Naive thymus-derived CD8-positive, alpha-beta T cell (primary cell): ENCODE measurements at regions not wholly inside any gene's neighbourhood (a gene's known extent, or its start where the extent isn't known, plus 50 kb on each side); places are given as distances from the start of the nearest gene placed in this dataset.
"Not testable (repeated sequence)": the region's sequence is repeated elsewhere in the genome, so short reads cannot be mapped to it uniquely, and the experiment has no call there.

Experiments used
- ATAC-seq, 2 donors: fragments of 150-1000 bp; cut with Tn5 transposase in 1 of 2; sonication (Bioruptor Pico), chemical (Tn5 transposase) in 1 of 2; 1 replicate in 1 of 2; 2 replicates in 1 of 2; pipeline ENCODE4 v1.10.0; 2021; ENCODE audit warnings: mild to moderate bottlenecking in 2 of 2, moderate library complexity in 2 of 2
- POLR2A ChIA-PET: fragments of 350-600 bp; sonication (Branson Sonifier 250); formaldehyde crosslinking; loops from one replicate; lab custom pipeline; 2021; ENCODE audit warnings: antibody characterized with exemption; lab: Charles Lee
- DNase-seq, 10 donors: peaks; one replicate each; pipeline versions ENCODE4 v3.0.0 to v3.0.0-alpha.2; 2020 to 2022
- H3K27ac Mint-ChIP-seq, 10 donors: one replicate each; pipeline ENCODE4 v1.8.0; 2020 to 2022; ENCODE audit warnings: mild to moderate bottlenecking in 10 of 10, mixed read lengths in 10 of 10, moderate library complexity in 4 of 10, inconsistent platforms in 1 of 10
- H3K27me3 Mint-ChIP-seq, 5 donors: one replicate each; pipeline ENCODE4 v1.8.0; 2021 to 2022; ENCODE audit warnings: mixed read lengths in 5 of 5
- H3K36me3 Mint-ChIP-seq, 3 donors: one replicate each; pipeline ENCODE4 v1.8.0; 2020 to 2022; ENCODE audit warnings: mixed read lengths in 3 of 3, mild to moderate bottlenecking in 2 of 3, inconsistent platforms in 1 of 3
- H3K4me1 Mint-ChIP-seq, 4 donors: one replicate each; pipeline ENCODE4 v1.8.0; 2021 to 2022; ENCODE audit warnings: mixed read lengths in 4 of 4
- H3K4me3 Mint-ChIP-seq, 10 donors: one replicate each; pipeline ENCODE4 v1.8.0; 2020 to 2022; ENCODE audit warnings: mild to moderate bottlenecking in 10 of 10, mixed read lengths in 10 of 10, moderate library complexity in 6 of 10, inconsistent platforms in 1 of 10
- H3K9me3 Mint-ChIP-seq, 9 donors: one replicate each; pipeline ENCODE4 v1.8.0; 2020 to 2022; ENCODE audit warnings: mixed read lengths in 9 of 9, mild to moderate bottlenecking in 3 of 9, inconsistent platforms in 1 of 9, moderate library complexity in 1 of 9

DNA sequence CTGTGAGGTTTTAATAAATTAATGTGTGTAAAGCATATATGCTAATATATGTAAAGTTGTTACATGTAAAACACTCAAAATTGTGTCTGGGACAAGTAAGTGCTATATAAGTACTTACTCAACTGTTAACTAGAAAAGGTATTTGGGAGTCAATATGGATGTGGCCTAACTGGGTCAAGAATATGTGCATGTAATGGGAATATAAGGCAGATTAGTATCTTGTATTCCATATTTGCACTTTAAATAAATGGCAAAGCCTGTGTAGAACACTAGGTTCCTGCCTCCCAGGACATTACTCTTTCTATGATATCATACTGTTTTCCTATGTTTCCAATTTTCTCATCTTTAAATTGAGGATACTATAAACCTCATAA, 270.6 kb downstream of the FBXO8 start:
- Mint-ChIP-seq H3K9me3 (no peaks in the 10 kb centered on the region), H3K4me3 (no peak overlapping the region), H3K36me3 (no peaks in the 10 kb centered on the region), H3K27ac (no peak overlapping the region), H3K27me3 (peaks cover 0 to 5% (median 0%) of the 10 kb centered on the region in 5 donors), H3K4me1 (no peaks in the 10 kb centered on the region)
- no peak for DNase-seq
- no peak for ATAC-seq
- POLR2A ChIA-PET: no interaction called here

DNA sequence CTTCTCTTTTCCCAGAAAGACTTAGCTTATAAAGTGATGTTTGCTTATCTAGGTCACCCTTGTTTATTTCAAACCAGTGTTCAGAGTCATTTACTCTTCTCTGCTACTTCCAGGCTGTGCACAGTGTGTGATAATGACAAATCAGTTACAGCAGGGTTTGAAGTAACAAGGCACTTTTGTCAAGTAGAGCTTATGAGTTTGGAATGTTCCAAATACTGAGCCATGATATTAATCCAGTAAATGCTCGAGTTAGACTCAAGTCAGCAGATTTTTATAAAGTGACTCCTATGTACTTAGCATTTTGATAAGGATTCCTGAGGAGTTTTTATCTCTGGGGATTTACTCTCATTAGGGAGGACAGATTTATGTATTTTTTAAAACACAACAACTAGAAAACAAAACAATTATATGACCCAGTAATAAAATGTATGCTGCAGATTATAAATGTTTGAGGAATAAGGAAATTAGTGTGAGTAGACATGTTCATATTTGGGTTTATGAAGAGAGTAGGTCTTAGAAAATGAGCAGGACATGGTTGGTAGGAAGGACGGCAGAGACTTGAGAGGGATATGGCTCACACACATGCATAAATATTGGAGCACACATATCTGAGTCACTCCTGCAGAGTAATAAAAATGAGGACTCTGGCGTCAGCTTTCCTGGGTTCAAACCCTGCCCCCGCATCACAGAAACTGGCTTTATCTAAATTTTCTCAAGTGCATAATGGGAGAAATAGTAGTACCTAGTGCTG, 271.2 kb downstream of the FBXO8 start:
- Mint-ChIP-seq H3K4me3 (no peak overlapping the region), H3K27me3 (peaks cover 0 to 6% (median 0%) of the 10 kb centered on the region in 5 donors), H3K36me3 (no peaks in the 10 kb centered on the region), H3K4me1 (no peaks in the 10 kb centered on the region), H3K9me3 (no peaks in the 10 kb centered on the region), H3K27ac (no peak overlapping the region)
- DNase-seq: no peak
- no peak for ATAC-seq
- POLR2A ChIA-PET: no interaction called here

DNA sequence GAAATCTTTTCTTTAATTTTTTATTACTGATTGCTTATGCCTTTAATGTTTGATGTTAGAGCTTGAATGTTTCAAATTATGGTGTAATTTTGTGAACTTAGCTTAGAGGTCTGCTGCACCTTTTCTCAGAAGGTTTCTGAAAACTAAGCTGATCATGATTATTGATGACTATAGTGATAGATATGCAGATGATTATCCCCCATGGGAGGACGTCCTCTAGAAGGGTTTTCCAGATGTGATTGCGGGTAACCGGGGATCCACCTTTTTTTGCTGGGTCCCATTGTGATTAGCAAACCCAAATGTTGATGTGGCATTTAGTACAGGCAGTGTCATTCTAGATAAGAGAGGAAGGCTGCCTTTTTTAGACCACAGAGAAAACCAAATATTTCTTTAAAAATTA, 272.9 kb downstream of the FBXO8 start:
- peaks cover 0 to 6% (median 0%) of the 10 kb centered on the region in 5 donors for H3K27me3 Mint-ChIP-seq
- no peak for DNase-seq
- H3K9me3 Mint-ChIP-seq: no peaks in the 10 kb centered on the region
- no peak overlapping the region for H3K4me3 Mint-ChIP-seq
- H3K27ac Mint-ChIP-seq: no peak overlapping the region
- POLR2A ChIA-PET: no interaction called here
- no peaks in the 10 kb centered on the region for H3K36me3 Mint-ChIP-seq
- H3K4me1 Mint-ChIP-seq: no peaks in the 10 kb centered on the region
- no peak for ATAC-seq

DNA sequence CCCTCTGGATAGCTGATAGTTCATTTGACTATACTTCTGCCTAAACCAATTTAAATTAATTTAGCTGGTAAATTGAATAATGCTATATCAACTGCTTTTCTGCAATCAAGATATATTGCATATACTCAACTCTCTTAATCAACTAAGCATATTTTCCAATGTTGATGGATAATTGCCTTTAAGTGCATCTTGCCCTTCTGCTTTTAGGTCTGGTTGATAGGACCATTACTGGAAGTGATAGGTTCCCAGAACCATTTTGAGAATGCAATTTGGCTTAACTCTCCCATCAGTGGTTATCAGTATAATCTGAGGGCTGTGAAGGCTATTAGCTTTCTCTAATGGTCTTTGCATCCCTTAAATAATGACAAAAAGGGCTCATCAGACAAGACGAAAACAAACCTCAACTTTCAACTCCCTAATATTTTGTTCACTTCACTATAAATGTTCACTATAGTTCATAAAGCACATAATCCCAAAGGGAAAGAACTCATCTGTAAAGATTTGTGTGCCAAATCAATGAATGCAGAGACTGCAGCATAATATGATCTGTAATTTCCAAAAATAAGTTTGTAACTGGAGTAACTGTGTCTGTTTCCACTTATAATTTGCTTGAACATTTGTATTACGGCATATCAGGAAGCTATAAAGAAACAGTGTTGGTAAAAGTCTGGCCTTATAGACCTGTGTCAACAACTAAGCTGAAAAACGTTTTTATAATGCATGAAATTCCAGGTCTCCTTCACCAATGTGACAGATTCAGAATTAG, 273.6 kb downstream of the FBXO8 start:
- POLR2A ChIA-PET: no interaction called here
- Mint-ChIP-seq H3K27ac (no peak overlapping the region), H3K27me3 (peaks cover 0 to 10% (median 0%) of the 10 kb centered on the region in 5 donors), H3K36me3 (no peaks in the 10 kb centered on the region), H3K4me1 (no peaks in the 10 kb centered on the region), H3K9me3 (no peaks in the 10 kb centered on the region), H3K4me3 (no peak overlapping the region)
- no peak for ATAC-seq
- DNase-seq: no peak

DNA sequence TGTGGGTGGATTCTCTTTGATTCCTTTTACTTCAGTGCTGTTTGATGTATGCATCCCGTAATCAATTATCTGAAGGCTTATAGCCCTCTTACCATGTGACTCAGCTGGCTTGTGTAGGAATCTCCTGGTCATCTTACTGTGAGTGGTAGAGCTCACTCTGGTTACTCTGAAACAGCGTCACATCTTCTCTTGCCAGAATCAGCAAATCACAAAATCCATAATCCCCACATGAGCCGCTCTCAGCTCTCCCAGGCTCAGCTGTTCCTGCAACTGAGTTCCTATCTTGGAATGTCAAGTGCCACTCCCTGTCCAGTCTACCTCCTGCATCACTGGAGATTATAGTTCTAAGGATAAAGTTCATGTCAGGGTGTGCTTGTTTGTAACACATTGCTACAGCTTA, 278.0 kb downstream of the FBXO8 start:
- DNase-seq: no peak
- H3K27ac Mint-ChIP-seq: no peak overlapping the region
- H3K4me1 Mint-ChIP-seq: no peaks in the 10 kb centered on the region
- POLR2A ChIA-PET: no interaction called here
- no peak for ATAC-seq
- H3K4me3 Mint-ChIP-seq: no peak overlapping the region
- H3K9me3 Mint-ChIP-seq: peaks cover 0 to 4% (median 0%) of the 10 kb centered on the region in 9 donors
- H3K36me3 Mint-ChIP-seq: no peaks in the 10 kb centered on the region
- peaks cover 0 to 8% (median 0%) of the 10 kb centered on the region in 5 donors for H3K27me3 Mint-ChIP-seq

DNA sequence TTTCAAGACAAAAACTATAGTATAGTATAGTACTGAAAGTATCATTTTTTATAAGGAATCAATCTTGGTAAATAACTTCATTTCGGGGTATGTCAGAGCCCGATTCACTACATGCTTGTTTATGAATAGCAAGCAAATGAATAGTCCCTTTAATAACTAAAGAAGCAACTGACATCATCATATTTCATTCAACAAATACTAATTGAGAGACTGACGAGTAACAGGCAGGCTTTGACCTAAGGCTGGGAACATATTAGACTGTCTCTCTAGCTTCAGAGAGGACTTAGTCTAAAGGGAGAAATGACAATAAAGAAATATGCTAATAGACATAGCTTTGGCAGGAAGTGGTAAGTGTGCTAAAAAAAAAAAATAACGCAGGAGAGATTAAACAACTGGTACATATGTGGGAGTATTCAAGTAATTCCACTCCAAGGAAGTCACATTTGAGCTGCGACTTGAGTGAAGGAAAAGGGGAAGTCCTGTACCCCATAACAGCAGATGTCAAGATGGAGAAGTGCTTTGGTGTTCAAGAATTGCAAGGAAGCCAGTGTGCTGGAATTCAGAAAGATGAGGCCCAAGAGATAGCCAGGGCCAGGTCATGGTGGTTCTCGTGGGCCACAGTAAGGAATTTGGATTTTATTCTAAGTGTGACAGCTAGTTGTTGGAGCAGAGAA, 284.9 kb downstream of the FBXO8 start:
- Mint-ChIP-seq H3K27me3 (peaks cover 0 to 6% (median 0%) of the 10 kb centered on the region in 5 donors), H3K4me1 (no peaks in the 10 kb centered on the region), H3K27ac (no peak overlapping the region), H3K9me3 (peaks cover 0 to 8% (median 1%) of the 10 kb centered on the region in 9 donors), H3K36me3 (no peaks in the 10 kb centered on the region), H3K4me3 (no peak overlapping the region)
- ATAC-seq (no peak), DNase-seq (no peak)
- POLR2A ChIA-PET: no interaction called here

DNA sequence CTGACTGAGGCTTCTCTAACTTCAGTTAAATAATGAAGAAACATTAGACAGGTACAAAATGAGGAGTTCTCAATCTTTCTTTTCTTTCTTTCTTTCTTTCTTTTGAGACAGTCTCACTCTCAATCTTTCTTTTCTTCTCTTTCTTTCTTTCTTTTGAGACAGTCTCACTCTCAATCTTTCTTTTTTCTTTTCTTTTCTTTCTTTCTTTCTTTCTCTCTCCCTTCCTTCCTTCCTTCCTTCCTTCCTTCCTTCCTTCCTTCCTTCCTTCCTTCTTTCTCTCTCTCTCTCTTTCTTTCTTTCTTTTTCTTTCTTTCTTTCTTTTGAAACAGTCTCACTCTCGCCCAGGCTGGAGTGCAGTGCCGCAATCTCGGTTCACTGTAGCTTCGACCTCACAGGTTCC, 287.7 kb downstream of the FBXO8 start:
- H3K36me3 Mint-ChIP-seq, POLR2A ChIA-PET, H3K27ac Mint-ChIP-seq, DNase-seq, H3K27me3 Mint-ChIP-seq, ATAC-seq, H3K4me1 Mint-ChIP-seq, H3K9me3 Mint-ChIP-seq, H3K4me3 Mint-ChIP-seq: not testable (repeated sequence)

DNA sequence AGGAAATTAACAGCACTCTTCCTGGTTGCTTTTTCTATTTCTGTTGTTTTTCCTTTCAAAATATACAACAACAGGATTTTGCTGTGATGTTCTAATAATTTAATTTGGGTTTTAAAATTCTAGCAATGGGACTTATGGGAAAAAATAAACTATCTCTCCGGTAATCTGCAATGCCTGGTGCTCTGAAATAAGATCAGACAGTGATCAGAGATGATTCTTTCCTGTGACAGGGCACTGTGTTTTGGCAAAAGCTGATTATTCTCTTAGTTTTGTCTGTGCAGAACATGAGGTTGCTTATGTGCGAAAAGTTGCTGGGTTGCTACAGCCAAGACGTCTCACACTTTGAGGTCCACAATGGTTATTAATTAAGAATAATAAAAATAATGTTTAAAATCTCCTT, 291.7 kb downstream of the FBXO8 start:
- Mint-ChIP-seq H3K9me3 (peaks cover 0 to 4% (median 0%) of the 10 kb centered on the region in 9 donors), H3K4me3 (no peak overlapping the region), H3K36me3 (no peaks in the 10 kb centered on the region), H3K4me1 (no peaks in the 10 kb centered on the region), H3K27ac (no peak overlapping the region), H3K27me3 (peaks cover 0 to 10% (median 0%) of the 10 kb centered on the region in 5 donors)
- no peak for ATAC-seq
- DNase-seq: no peak
- POLR2A ChIA-PET: no interaction called here

DNA sequence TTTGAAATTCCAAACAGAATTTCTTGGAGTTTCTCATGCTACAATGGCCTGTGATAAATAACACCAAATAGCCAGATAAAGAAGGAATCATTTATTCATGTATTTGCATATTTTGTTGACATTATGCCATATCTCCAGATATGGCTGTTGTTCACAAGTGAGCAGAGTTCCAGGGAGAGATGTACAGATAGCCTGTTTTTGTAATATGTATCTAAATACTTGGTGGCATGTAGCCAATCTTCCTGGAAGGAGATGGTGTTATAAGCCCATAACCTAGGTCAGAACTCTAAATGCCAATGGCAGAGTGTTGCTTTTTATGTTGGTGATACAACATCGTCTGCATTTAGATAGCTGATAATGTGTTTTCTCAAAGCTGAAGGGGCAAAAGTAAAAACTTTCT, 292.2 kb downstream of the FBXO8 start:
- DNase-seq (no peak), ATAC-seq (no peak)
- H3K36me3 Mint-ChIP-seq: no peaks in the 10 kb centered on the region
- H3K27ac Mint-ChIP-seq: no peak overlapping the region
- POLR2A ChIA-PET: no interaction called here
- H3K4me1 Mint-ChIP-seq: no peaks in the 10 kb centered on the region
- H3K9me3 Mint-ChIP-seq: peaks cover 0 to 4% (median 0%) of the 10 kb centered on the region in 9 donors
- H3K4me3 Mint-ChIP-seq: no peak overlapping the region
- H3K27me3 Mint-ChIP-seq: peaks cover 0 to 10% (median 2%) of the 10 kb centered on the region in 5 donors

DNA sequence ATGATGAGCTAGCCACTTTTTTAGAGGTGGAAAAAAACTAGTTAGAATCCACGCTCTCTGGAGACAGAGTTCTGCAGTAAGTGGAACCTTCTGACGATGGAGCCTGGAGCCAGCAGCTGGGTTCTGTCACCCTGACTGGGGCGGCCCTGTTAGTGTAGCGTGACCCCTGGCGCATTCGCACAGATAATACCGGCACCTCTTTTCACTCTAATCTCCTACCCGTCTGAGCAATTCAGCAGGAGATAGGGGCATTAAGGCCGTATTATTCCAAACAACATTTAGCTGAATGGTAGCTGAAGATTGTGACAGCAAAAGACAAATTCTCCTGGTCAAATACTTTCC, 292.6 kb downstream of the FBXO8 start:
- Mint-ChIP-seq H3K27me3 (peaks cover 0 to 8% (median 2%) of the 10 kb centered on the region in 5 donors), H3K9me3 (peaks cover 0 to 4% (median 0%) of the 10 kb centered on the region in 9 donors), H3K4me3 (no peak overlapping the region), H3K4me1 (no peaks in the 10 kb centered on the region), H3K36me3 (no peaks in the 10 kb centered on the region), H3K27ac (no peak overlapping the region)
- DNase-seq (no peak), ATAC-seq (no peak)
- POLR2A ChIA-PET: no interaction called here

DNA sequence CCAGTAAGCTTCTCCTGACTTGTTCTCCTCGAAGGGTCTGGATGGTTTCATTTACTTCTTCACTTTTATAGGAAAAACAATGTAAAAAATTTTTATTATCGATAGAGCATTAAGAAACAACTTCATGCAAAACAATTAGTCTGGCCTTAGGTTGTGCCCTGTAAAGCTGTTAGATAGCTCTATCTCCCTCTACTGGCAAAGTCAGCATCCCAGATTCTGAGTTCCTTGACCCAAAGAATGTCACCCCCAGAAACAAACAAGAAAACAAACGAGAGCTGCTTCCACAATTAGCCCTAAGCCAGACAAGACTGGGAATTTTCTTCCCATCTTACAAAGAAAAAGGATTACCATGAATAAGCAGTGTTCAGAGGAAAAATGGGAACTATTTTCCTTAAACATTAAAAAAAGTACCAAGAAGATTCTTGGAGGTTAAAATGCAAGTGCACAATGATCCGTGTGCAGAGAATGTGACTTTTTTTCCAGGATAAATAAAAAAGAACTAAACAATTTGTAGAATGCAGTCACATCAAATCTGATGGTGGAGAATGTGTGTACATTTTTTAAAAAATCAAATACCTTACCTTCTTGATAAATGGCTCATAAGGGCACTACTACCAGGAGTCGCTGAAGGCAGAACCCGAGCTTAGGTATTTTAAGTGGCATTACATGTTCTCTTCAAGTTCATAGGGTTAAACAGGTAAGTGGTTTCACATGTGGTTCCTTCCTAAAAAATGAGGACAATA, 293.2 kb downstream of the FBXO8 start:
- no peak overlapping the region for H3K27ac Mint-ChIP-seq
- no peaks in the 10 kb centered on the region for H3K36me3 Mint-ChIP-seq
- peaks cover 0 to 7% (median 2%) of the 10 kb centered on the region in 5 donors for H3K27me3 Mint-ChIP-seq
- DNase-seq: no peak
- H3K4me3 Mint-ChIP-seq: no peak overlapping the region
- POLR2A ChIA-PET: no interaction called here
- no peak for ATAC-seq
- peaks cover 0 to 1% (median 0%) of the 10 kb centered on the region in 9 donors for H3K9me3 Mint-ChIP-seq
- no peaks in the 10 kb centered on the region for H3K4me1 Mint-ChIP-seq

DNA sequence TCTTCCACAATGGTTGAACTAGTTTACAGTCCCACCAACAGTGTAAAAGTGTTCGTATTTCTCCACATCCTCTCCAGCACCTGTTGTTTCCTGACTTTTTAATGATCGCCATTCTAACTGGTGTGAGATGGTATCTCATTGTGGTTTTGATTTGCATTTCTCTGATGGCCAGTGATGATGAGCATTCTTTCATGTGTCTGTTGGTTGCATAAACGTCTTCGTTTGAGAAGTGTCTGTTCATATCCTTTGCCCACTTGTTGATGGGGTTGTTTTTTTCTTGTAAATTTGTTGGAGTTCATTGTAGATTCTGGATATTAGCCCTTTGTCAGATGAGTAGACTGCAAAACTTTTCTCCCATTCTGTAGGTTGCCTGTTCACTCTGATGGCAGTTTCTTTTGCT, 319.9 kb downstream of the FBXO8 start:
- H3K4me1 Mint-ChIP-seq, H3K27ac Mint-ChIP-seq, H3K36me3 Mint-ChIP-seq, DNase-seq, POLR2A ChIA-PET, H3K4me3 Mint-ChIP-seq, H3K27me3 Mint-ChIP-seq, ATAC-seq: not testable (repeated sequence)
- peaks cover 0 to 23% (median 7%) of the 10 kb centered on the region in 9 donors for H3K9me3 Mint-ChIP-seq

DNA sequence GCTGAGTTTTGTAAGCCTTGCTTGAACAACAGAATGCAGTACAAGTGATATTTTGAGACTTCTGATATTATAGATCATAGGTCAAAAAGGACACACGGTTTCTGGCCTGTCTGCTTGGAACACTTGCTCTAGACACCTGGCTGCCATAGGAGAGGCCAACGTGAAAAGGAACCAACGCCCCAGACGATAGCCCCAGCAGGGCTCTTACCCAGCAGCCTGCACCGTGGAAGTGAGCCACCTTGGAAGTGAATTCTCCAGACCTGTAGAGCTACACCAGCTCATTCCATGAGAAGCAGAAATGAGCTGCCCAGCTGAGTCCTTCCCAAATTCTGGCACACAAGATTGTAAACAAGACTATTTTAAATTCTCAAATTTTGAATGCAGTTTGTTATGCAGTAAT, 323.1 kb downstream of the FBXO8 start:
- no peak for DNase-seq
- Mint-ChIP-seq H3K27ac (no peak overlapping the region), H3K4me1 (no peaks in the 10 kb centered on the region), H3K27me3 (no peaks in the 10 kb centered on the region), H3K36me3 (no peaks in the 10 kb centered on the region), H3K4me3 (no peak overlapping the region), H3K9me3 (peaks cover 0 to 14% (median 3%) of the 10 kb centered on the region in 9 donors)
- POLR2A ChIA-PET: no interaction called here
- no peak for ATAC-seq
